ENCODE measurements at regions not wholly inside any gene's neighbourhood (a gene's known extent, or its start where the extent isn't known, plus 50 kb on each side); places are given as distances from the start of the nearest gene placed in this dataset.
A peak's percentile ranks its signal among the peaks of the same experiment; 100 is the strongest.

- no peak for DNase-seq (ENCODE audit: low read depth in 2 of 3, low spot score in 2 of 3)
Measured at GRCh38 chr11:79796704-79797103, 355.9 kb upstream of the TENM4 start.

- DNase-seq (ENCODE audit: low read depth in 2 of 3, low spot score in 2 of 3) = no peak
Measured at GRCh38 chr11:79794484-79795393, 353.9 kb upstream of the TENM4 start.

- DNase-seq (ENCODE audit: low read depth in 2 of 3, low spot score in 2 of 3) = no peak
Measured at GRCh38 chr11:79794057-79794456, 353.2 kb upstream of the TENM4 start.

- no peak for DNase-seq (ENCODE audit: low read depth in 2 of 3, low spot score in 2 of 3)
Measured at GRCh38 chr11:79786961-79787360, 346.1 kb upstream of the TENM4 start.

GRCh38 chr11:79783833-79784232, 343.0 kb upstream of the TENM4 start:
- DNase-seq (ENCODE audit: low read depth in 2 of 3, low spot score in 2 of 3) = no peak

GRCh38 chr11:79768343-79768742, 327.5 kb upstream of the TENM4 start:
- DNase-seq (ENCODE audit: low read depth in 2 of 3, low spot score in 2 of 3) = no peak

- DNase-seq (ENCODE audit: low read depth in 2 of 3, low spot score in 2 of 3) = no peak
Measured at GRCh38 chr11:79762279-79762921, 321.6 kb upstream of the TENM4 start.

- no peak for DNase-seq (ENCODE audit: low read depth in 2 of 3, low spot score in 2 of 3)
Measured at GRCh38 chr11:79758325-79758724, 317.5 kb upstream of the TENM4 start.

- no peak for DNase-seq (ENCODE audit: low read depth in 2 of 3, low spot score in 2 of 3)
Measured at GRCh38 chr11:79747406-79747805, 306.6 kb upstream of the TENM4 start.

GRCh38 chr11:79744941-79745340, 304.1 kb upstream of the TENM4 start:
- no peak for DNase-seq (ENCODE audit: low read depth in 2 of 3, low spot score in 2 of 3)

GRCh38 chr11:79742176-79742575, 301.3 kb upstream of the TENM4 start:
- DNase-seq (ENCODE audit: low read depth in 2 of 3, low spot score in 2 of 3) = no peak

- no peak for DNase-seq (ENCODE audit: low read depth in 2 of 3, low spot score in 2 of 3)
Measured at GRCh38 chr11:79739591-79739990, 298.8 kb upstream of the TENM4 start.

- DNase-seq (ENCODE audit: low read depth in 2 of 3, low spot score in 2 of 3) = no peak
Measured at GRCh38 chr11:79727221-79727620, 286.4 kb upstream of the TENM4 start.

- no peak for DNase-seq (ENCODE audit: low read depth in 2 of 3, low spot score in 2 of 3)
Measured at GRCh38 chr11:79720115-79720514, 279.3 kb upstream of the TENM4 start.

GRCh38 chr11:79708319-79708932, 267.6 kb upstream of the TENM4 start:
- peak in 1 of 3 donors; percentile 0 for DNase-seq (ENCODE audit: low read depth in 2 of 3, low spot score in 2 of 3)

GRCh38 chr11:79705648-79706047, 264.8 kb upstream of the TENM4 start:
- no peak for DNase-seq (ENCODE audit: low read depth in 2 of 3, low spot score in 2 of 3)

GRCh38 chr11:79702303-79702702, 261.5 kb upstream of the TENM4 start:
- no peak for DNase-seq (ENCODE audit: low read depth in 2 of 3, low spot score in 2 of 3)

- DNase-seq (ENCODE audit: low read depth in 2 of 3, low spot score in 2 of 3) = no peak
Measured at GRCh38 chr11:79699246-79699645, 258.4 kb upstream of the TENM4 start.

- DNase-seq (ENCODE audit: low read depth in 2 of 3, low spot score in 2 of 3) = no peak
Measured at GRCh38 chr11:79697905-79698304, 257.1 kb upstream of the TENM4 start.

- no peak for DNase-seq (ENCODE audit: low read depth in 2 of 3, low spot score in 2 of 3)
Measured at GRCh38 chr11:79694368-79694767, 253.5 kb upstream of the TENM4 start.

GRCh38 chr11:79691445-79691844, 250.6 kb upstream of the TENM4 start:
- DNase-seq (ENCODE audit: low read depth in 2 of 3, low spot score in 2 of 3) = no peak

Measured in hematopoietic multipotent progenitor cell (in vitro differentiated cells).